Ovary (tissue), 3 donors: ENCODE measurements at regions not wholly inside any gene's neighbourhood (a gene's known extent, or its start where the extent isn't known, plus 50 kb on each side); places are given as distances from the start of the nearest gene placed in this dataset.

ENCODE experiments used
- CTCF ChIP-seq, 3 donors: fragments of 450-650 bp in 2 of 3; fragments of 200-600 bp in 1 of 3; IDR thresholded peaks; one replicate each; pipeline versions ENCODE4 v1.5.1 to v1.8.0; 2016 to 2022; ENCODE audit warnings: antibody characterized with exemption in 3 of 3, mild to moderate bottlenecking in 1 of 3
- EP300 ChIP-seq: sonication (generic); formaldehyde crosslinking; IDR thresholded peaks from one replicate; pipeline ENCODE4 v1.6.1; 2017; ENCODE audit warnings: antibody characterized with exemption
- POLR2A ChIP-seq: fragments of 450-650 bp; IDR thresholded peaks from one replicate; pipeline ENCODE4 v1.6.1; 2017; ENCODE audit warnings: antibody characterized with exemption, mild to moderate bottlenecking, moderate library complexity
- donor health status: DM: no; HTN: no; CAD: no.

- TF ChIP-seq CTCF (IDR thresholded peaks at IDR 0.05) = no peak
- no peak for TF ChIP-seq POLR2A
- no peak for TF ChIP-seq EP300
Observed at GRCh38 chr21:31416465-31416864, 72.4 kb upstream of the TIAM1 start.
